Endothelial cell of umbilical vein (primary cell): ENCODE measurements at regions not wholly inside any gene's neighbourhood (a gene's known extent, or its start where the extent isn't known, plus 50 kb on each side); places are given as distances from the start of the nearest gene placed in this dataset.

Experiments
- CTCF ChIP-seq, 2 donors: IDR thresholded peaks; 1 replicate in 1 of 2; 2 replicates in 1 of 2; pipeline ENCODE4 v1.5.1; 2011; ENCODE audit warnings: low read length in 2 of 2, mild to moderate bottlenecking in 2 of 2, moderate library complexity in 2 of 2, control low read depth in 1 of 2, inconsistent platforms in 1 of 2, low read depth in 1 of 2; ENCODE audit not compliant: insufficient read depth in 1 of 2; ENCODE audit errors: extremely low read depth in 1 of 2
- EZH2 ChIP-seq: IDR thresholded peaks from 2 replicates; pipeline ENCODE4 v1.6.1; 2012; ENCODE audit warnings: borderline replicate concordance, low read depth, mild to moderate bottlenecking, moderate library complexity, low read length, inconsistent platforms; ENCODE audit not compliant: severe bottlenecking
- FOS ChIP-seq: IDR thresholded peaks from 2 replicates; pipeline ENCODE4 v1.6.1; 2011; ENCODE audit warnings: mild to moderate bottlenecking, low read length, moderate library complexity, borderline replicate concordance; ENCODE audit not compliant: insufficient read depth
- GATA2 ChIP-seq: IDR thresholded peaks from 2 replicates; pipeline ENCODE4 v1.7.0; 2011; ENCODE audit warnings: low read depth, mild to moderate bottlenecking, moderate library complexity, mixed read lengths, low read length; ENCODE audit not compliant: insufficient read length, insufficient read depth
- JUN ChIP-seq: IDR thresholded peaks from 2 replicates; pipeline ENCODE4 v1.6.1; 2011; ENCODE audit warnings: borderline replicate concordance, low read depth; ENCODE audit not compliant: insufficient read length, insufficient read depth
- MYC ChIP-seq: IDR thresholded peaks from one replicate; pipeline ENCODE4 v1.6.1; 2011; ENCODE audit warnings: mild to moderate bottlenecking, low read depth, low read length
- POLR2A ChIP-seq: IDR thresholded peaks from 2 replicates; pipeline ENCODE4 v1.6.1; 2012; ENCODE audit warnings: low read depth, mild to moderate bottlenecking, control low read depth, low read length
- POLR2AphosphoS5 ChIP-seq: IDR thresholded peaks from 2 replicates; pipeline ENCODE4 v1.6.1; 2012; ENCODE audit warnings: low read depth, mild to moderate bottlenecking, control low read depth, low read length, moderate library complexity; ENCODE audit not compliant: insufficient read depth
- TF ChIP-seq, protein P1 (sequence below): IDR thresholded peaks from 2 replicates; pipeline ENCODE4 v1.6.1; 2011; ENCODE audit not compliant: insufficient read depth, insufficient read length

GRCh38 chr4:180197471-180197870, 2045.7 kb upstream of the TENM3 start:
- TF ChIP-seq FOS (no peak), POLR2AphosphoS5 (no peak), POLR2A (no peak), CTCF (IDR thresholded peaks at IDR 0.05; ENCODE audit: extremely low read depth in 1 of 2, insufficient read depth in 1 of 2, low read depth in 1 of 2, low read length in 2 of 2) (no peak), EZH2 (no peak), JUN (no peak), GATA2 (no peak), MYC (no peak)
- TF ChIP-seq, protein P1, sequence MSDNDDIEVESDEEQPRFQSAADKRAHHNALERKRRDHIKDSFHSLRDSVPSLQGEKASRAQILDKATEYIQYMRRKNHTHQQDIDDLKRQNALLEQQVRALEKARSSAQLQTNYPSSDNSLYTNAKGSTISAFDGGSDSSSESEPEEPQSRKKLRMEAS = no peak
